WTC11 (cell line): ENCODE measurements at regions not wholly inside any gene's neighbourhood (a gene's known extent, or its start where the extent isn't known, plus 50 kb on each side); places are given as distances from the start of the nearest gene placed in this dataset.
"Not testable (repeated sequence)": the region's sequence is repeated elsewhere in the genome, so short reads cannot be mapped to it uniquely, and the experiment has no call there.

Source experiments
- ATAC-seq: fragments of 200-7000 bp; cut with Tn5 transposase; 2 replicates; pipeline ENCODE4 v1.10.0; 2021; ENCODE audit warnings: mild to moderate bottlenecking, moderate library complexity
- CTCF ChIA-PET: fragments of 300-600 bp; sonication (Branson Sonifier 250); formaldehyde crosslinking; loops from one replicate; lab custom pipeline; 2021; ENCODE audit warnings: antibody characterized with exemption; lab: Charles Lee
- POLR2A ChIA-PET: fragments of 350-600 bp; sonication (Branson Sonifier 250); formaldehyde crosslinking; loops from one replicate; lab custom pipeline; 2021; ENCODE audit warnings: antibody characterized with exemption; lab: Charles Lee
- DNase-seq: peaks from one replicate; pipeline ENCODE4 v3.0.0; 2021; ENCODE audit warnings: low spot score
- H3K27ac Mint-ChIP-seq: 2 replicates; pipeline ENCODE4 v1.8.0; 2021; ENCODE audit warnings: mixed read lengths
- H3K27me3 Mint-ChIP-seq: 2 replicates; pipeline ENCODE4 v1.8.0; 2021; ENCODE audit warnings: low read depth, mild to moderate bottlenecking, moderate library complexity, mixed read lengths
- H3K36me3 Mint-ChIP-seq: 2 replicates; pipeline ENCODE4 v1.8.0; 2021; ENCODE audit warnings: mixed read lengths
- H3K4me1 Mint-ChIP-seq: 2 replicates; pipeline ENCODE4 v1.8.0; 2022; ENCODE audit warnings: mixed read lengths
- H3K4me3 Mint-ChIP-seq: 2 replicates; pipeline ENCODE4 v1.8.0; 2021; ENCODE audit warnings: mild to moderate bottlenecking, moderate library complexity, mixed read lengths
- H3K9me3 Mint-ChIP-seq: 2 replicates; pipeline ENCODE4 v1.8.0; 2021; ENCODE audit warnings: mixed read lengths
- CTCF ChIP-seq: fragments of 200-600 bp; IDR thresholded peaks from 2 replicates; pipeline ENCODE4 v1.8.0; 2022; ENCODE audit warnings: antibody characterized with exemption
- E2F4 ChIP-seq: sonication (generic); formaldehyde crosslinking; IDR thresholded peaks from 2 replicates; pipeline ENCODE4 v1.8.1; 2022; ENCODE audit warnings: low read depth, mild to moderate bottlenecking, moderate library complexity, missing genetic modification reagents, borderline replicate concordance
- E2F5 ChIP-seq: sonication (generic); formaldehyde crosslinking; IDR thresholded peaks from 2 replicates; pipeline ENCODE4 v1.8.1; 2022; ENCODE audit warnings: mild to moderate bottlenecking, moderate library complexity, missing genetic modification reagents
- EMX1 ChIP-seq: fragments of 250-450 bp; sonication (Bioruptor Pico); IDR thresholded peaks from 2 replicates; pipeline ENCODE4 v1.8.0; 2021; ENCODE audit warnings: mild to moderate bottlenecking
- FOXP1 ChIP-seq: sonication (generic); formaldehyde crosslinking; IDR thresholded peaks from 2 replicates; pipeline ENCODE4 v1.8.0; 2022; ENCODE audit warnings: missing genetic modification reagents, mild to moderate bottlenecking, moderate library complexity, borderline replicate concordance
- FOXP4 ChIP-seq: sonication (generic); formaldehyde crosslinking; IDR thresholded peaks from 2 replicates; pipeline ENCODE4 v1.8.0; 2022; ENCODE audit warnings: mild to moderate bottlenecking, missing genetic modification reagents
- JAZF1 ChIP-seq: fragments of 250-450 bp; sonication (Bioruptor Pico); IDR thresholded peaks from 2 replicates; pipeline ENCODE4 v1.9.0; 2021; ENCODE audit warnings: moderate library complexity, mild to moderate bottlenecking, inconsistent platforms
- JUN ChIP-seq: sonication (generic); formaldehyde crosslinking; IDR thresholded peaks from 2 replicates; pipeline ENCODE4 v1.8.0; 2023; ENCODE audit warnings: mild to moderate bottlenecking, missing genetic modification reagents
- MXD4 ChIP-seq: fragments of 250-450 bp; sonication (Bioruptor Pico); IDR thresholded peaks from 2 replicates; pipeline ENCODE4 v1.8.0; 2021; ENCODE audit warnings: mild to moderate bottlenecking, moderate library complexity, borderline replicate concordance
- NFE2L1 ChIP-seq: sonication (generic); formaldehyde crosslinking; IDR thresholded peaks from 2 replicates; pipeline ENCODE4 v1.8.1; 2023; ENCODE audit warnings: missing genetic modification reagents
- NFYB ChIP-seq: sonication (generic); formaldehyde crosslinking; conservative IDR thresholded peaks from 2 replicates; pipeline ENCODE4 v1.8.0; 2022; ENCODE audit warnings: low read depth, missing genetic modification reagents
- STAT6 ChIP-seq: sonication (generic); formaldehyde crosslinking; conservative IDR thresholded peaks from 2 replicates; pipeline ENCODE4 v1.8.1; 2023; ENCODE audit warnings: mild to moderate bottlenecking, low read depth, missing genetic modification reagents, moderate library complexity
- TCF7 ChIP-seq: sonication (generic); formaldehyde crosslinking; IDR thresholded peaks from 2 replicates; pipeline ENCODE4 v1.8.0; 2022; ENCODE audit warnings: mild to moderate bottlenecking, low read depth, missing genetic modification reagents, moderate library complexity
- USF2 ChIP-seq: sonication (generic); formaldehyde crosslinking; IDR thresholded peaks from 2 replicates; pipeline ENCODE4 v1.8.1; 2023; ENCODE audit warnings: mild to moderate bottlenecking, missing genetic modification reagents, moderate library complexity
- ZBTB43 ChIP-seq: sonication (generic); formaldehyde crosslinking; IDR thresholded peaks from 2 replicates; pipeline ENCODE4 v1.8.1; 2023; ENCODE audit warnings: mild to moderate bottlenecking, missing genetic modification reagents
- ZNF138 ChIP-seq: sonication (generic); formaldehyde crosslinking; conservative IDR thresholded peaks from 2 replicates; pipeline ENCODE4 v1.8.1; 2022; ENCODE audit warnings: mild to moderate bottlenecking, moderate library complexity, missing genetic modification reagents
- ZNF281 ChIP-seq: sonication (generic); formaldehyde crosslinking; IDR thresholded peaks from 2 replicates; pipeline ENCODE4 v1.8.0; 2023; ENCODE audit warnings: mild to moderate bottlenecking, missing genetic modification reagents
- ZSCAN18 ChIP-seq: fragments of 250-450 bp; sonication (Bioruptor Pico); IDR thresholded peaks from 2 replicates; pipeline ENCODE4 v2.1.2; 2022; ENCODE audit warnings: mild to moderate bottlenecking, moderate library complexity

GRCh38 chr12:18887368-18887767, 149.4 kb downstream of the CAPZA3 start (continued):
- TF ChIP-seq ZSCAN18 (CRISPR knock-in tag), result no peak
- TF ChIP-seq ZBTB43, result no peak
- TF ChIP-seq E2F5 (CRISPR knock-in tag), result no peak
- TF ChIP-seq ZNF138 (CRISPR knock-in tag), result no peak
- TF ChIP-seq CTCF, result no peak
- TF ChIP-seq USF2 (CRISPR knock-in tag), result no peak
- no peak for TF ChIP-seq ZNF281
- TF ChIP-seq MXD4 (CRISPR knock-in tag), result no peak
- no peak for TF ChIP-seq NFE2L1 (CRISPR knock-in tag)
- TF ChIP-seq JUN (CRISPR knock-in tag), result no peak
- TF ChIP-seq FOXP4 (CRISPR knock-in tag), result no peak
- no peak for TF ChIP-seq JAZF1 (CRISPR knock-in tag)
- TF ChIP-seq E2F4, result no peak
- TF ChIP-seq, all 79 proteins: peak for 0

GRCh38 chr12:18888047-18888446, 150.1 kb downstream of the CAPZA3 start:
- Mint-ChIP-seq H3K27ac (peak overlapping the region; percentile 8; the same call in 1 of the 2 replicates), H3K4me1 (peaks cover 29% of the 10 kb centered on the region), H3K27me3 (no peaks in the 10 kb centered on the region; the same call in none of the 2 replicates), H3K36me3 (peaks cover 12% of the 10 kb centered on the region), H3K9me3 (peaks cover 16% of the 10 kb centered on the region), H3K4me3 (no peak overlapping the region)
- CTCF ChIA-PET, result interaction anchor here (0.6 kb wide), 1 partner anchor 458 kb away, joined by 3 read pairs; no protein-coding TSS in a partner anchor
- POLR2A ChIA-PET, result no interaction called here
- TF ChIP-seq TCF7 (CRISPR knock-in tag) (no peak), FOXP1 (CRISPR knock-in tag) (no peak), EMX1 (CRISPR knock-in tag) (no peak), NFYB (CRISPR knock-in tag) (no peak), STAT6 (CRISPR knock-in tag) (no peak)
- ATAC-seq (peak; percentile 91), DNase-seq (no peak)

GRCh38 chr12:18890621-18891020, 152.7 kb downstream of the CAPZA3 start:
- ATAC-seq, H3K4me3 Mint-ChIP-seq, POLR2A ChIA-PET, CTCF ChIA-PET, H3K27ac Mint-ChIP-seq, H3K27me3 Mint-ChIP-seq, DNase-seq: not testable (repeated sequence)
- H3K4me1 Mint-ChIP-seq, result peaks cover 52% of the 10 kb centered on the region
- H3K36me3 Mint-ChIP-seq, result peaks cover 15% of the 10 kb centered on the region
- peaks cover 27% of the 10 kb centered on the region for H3K9me3 Mint-ChIP-seq
